ENCODE measurements at regions not wholly inside any gene's neighbourhood (a gene's known extent, or its start where the extent isn't known, plus 50 kb on each side); places are given as distances from the start of the nearest gene placed in this dataset.
"Not testable (repeated sequence)": the region's sequence is repeated elsewhere in the genome, so short reads cannot be mapped to it uniquely, and the experiment has no call there.

- Mint-ChIP-seq H3K27ac (no peak overlapping the region), H3K27me3 (peaks cover 6% of the 10 kb centered on the region), H3K36me3 (ENCODE audit: low read depth) (no peaks in the 10 kb centered on the region), H3K4me1 (no peaks in the 10 kb centered on the region), H3K4me3 (no peak overlapping the region)
- no peaks in the 10 kb centered on the region for H3K9me3 ChIP-seq (ENCODE audit: control insufficient read depth, low read length, poor library complexity, severe bottlenecking)
- DNase-seq (no peak), ATAC-seq (no peak)
Observed at GRCh38 chr5:17129093-17129849, 88.2 kb upstream of the BASP1 start.

GRCh38 chr5:17130302-17130701 is 87.1 kb upstream of the BASP1 start:
- not testable (repeated sequence) for DNase-seq

GRCh38 chr5:17132444-17133083 is 84.9 kb upstream of the BASP1 start:
- Mint-ChIP-seq H3K27me3 (peaks cover 6% of the 10 kb centered on the region), H3K4me1 (no peaks in the 10 kb centered on the region), H3K36me3 (ENCODE audit: low read depth) (no peaks in the 10 kb centered on the region), H3K4me3 (no peak overlapping the region), H3K27ac (no peak overlapping the region)
- H3K9me3 ChIP-seq (ENCODE audit: control insufficient read depth, low read length, poor library complexity, severe bottlenecking), result no peaks in the 10 kb centered on the region
- no peak for DNase-seq
- ATAC-seq, result no peak

More at GRCh38 chr5:17130302-17130701, 87.1 kb upstream of the BASP1 start:
- not testable (repeated sequence) for H3K4me3 Mint-ChIP-seq; H3K4me1 Mint-ChIP-seq; H3K27me3 Mint-ChIP-seq; H3K36me3 Mint-ChIP-seq (ENCODE audit: low read depth); H3K27ac Mint-ChIP-seq; ATAC-seq; H3K9me3 ChIP-seq (ENCODE audit: control insufficient read depth, low read length, poor library complexity, severe bottlenecking)

GRCh38 chr5:17135050-17135449 is 82.4 kb upstream of the BASP1 start:
- ATAC-seq (no peak), DNase-seq (no peak)
- Mint-ChIP-seq H3K27me3 (peaks cover 6% of the 10 kb centered on the region), H3K36me3 (ENCODE audit: low read depth) (no peaks in the 10 kb centered on the region), H3K4me3 (no peak overlapping the region), H3K27ac (no peak overlapping the region), H3K4me1 (no peaks in the 10 kb centered on the region)
- H3K9me3 ChIP-seq (ENCODE audit: control insufficient read depth, low read length, poor library complexity, severe bottlenecking), result no peaks in the 10 kb centered on the region

- Mint-ChIP-seq H3K27ac (no peak overlapping the region), H3K27me3 (no peaks in the 10 kb centered on the region), H3K4me3 (no peak overlapping the region), H3K4me1 (no peaks in the 10 kb centered on the region), H3K36me3 (ENCODE audit: low read depth) (no peaks in the 10 kb centered on the region)
- DNase-seq, result no peak
- ATAC-seq, result no peak
- no peaks in the 10 kb centered on the region for H3K9me3 ChIP-seq (ENCODE audit: control insufficient read depth, low read length, poor library complexity, severe bottlenecking)
Observed at GRCh38 chr5:17143335-17143734, 74.1 kb upstream of the BASP1 start.

- no peaks in the 10 kb centered on the region for H3K9me3 ChIP-seq (ENCODE audit: control insufficient read depth, low read length, poor library complexity, severe bottlenecking)
- Mint-ChIP-seq H3K4me3 (no peak overlapping the region), H3K27ac (no peak overlapping the region), H3K36me3 (ENCODE audit: low read depth) (no peaks in the 10 kb centered on the region), H3K27me3 (no peaks in the 10 kb centered on the region), H3K4me1 (no peaks in the 10 kb centered on the region)
- no peak for ATAC-seq
- DNase-seq, result no peak
Observed at GRCh38 chr5:17146280-17146841, 71.1 kb upstream of the BASP1 start.

- no peak for DNase-seq
Observed at GRCh38 chr5:17147170-17147569, 70.3 kb upstream of the BASP1 start.

GRCh38 chr5:17147617-17148016 is 69.8 kb upstream of the BASP1 start:
- H3K4me3 Mint-ChIP-seq, result no peak overlapping the region
- ATAC-seq (no peak), DNase-seq (no peak)
- no peaks in the 10 kb centered on the region for H3K36me3 Mint-ChIP-seq (ENCODE audit: low read depth)
- H3K4me1 Mint-ChIP-seq, result no peaks in the 10 kb centered on the region
- H3K9me3 ChIP-seq (ENCODE audit: control insufficient read depth, low read length, poor library complexity, severe bottlenecking), result no peaks in the 10 kb centered on the region
- H3K27me3 Mint-ChIP-seq, result no peaks in the 10 kb centered on the region
- no peak overlapping the region for H3K27ac Mint-ChIP-seq

More at GRCh38 chr5:17147170-17147569, 70.3 kb upstream of the BASP1 start:
- no peak for ATAC-seq
- no peaks in the 10 kb centered on the region for H3K36me3 Mint-ChIP-seq (ENCODE audit: low read depth)
- no peak overlapping the region for H3K27ac Mint-ChIP-seq
- no peak overlapping the region for H3K4me3 Mint-ChIP-seq
- H3K9me3 ChIP-seq (ENCODE audit: control insufficient read depth, low read length, poor library complexity, severe bottlenecking), result no peaks in the 10 kb centered on the region
- no peaks in the 10 kb centered on the region for H3K27me3 Mint-ChIP-seq
- no peaks in the 10 kb centered on the region for H3K4me1 Mint-ChIP-seq

GRCh38 chr5:17148481-17148880 is 69.0 kb upstream of the BASP1 start:
- DNase-seq, result no peak
- H3K9me3 ChIP-seq (ENCODE audit: control insufficient read depth, low read length, poor library complexity, severe bottlenecking), result no peaks in the 10 kb centered on the region
- Mint-ChIP-seq H3K4me3 (no peak overlapping the region), H3K27me3 (no peaks in the 10 kb centered on the region), H3K27ac (no peak overlapping the region), H3K4me1 (no peaks in the 10 kb centered on the region), H3K36me3 (ENCODE audit: low read depth) (no peaks in the 10 kb centered on the region)
- ATAC-seq, result no peak

- Mint-ChIP-seq H3K4me3 (no peak overlapping the region), H3K36me3 (ENCODE audit: low read depth) (no peaks in the 10 kb centered on the region), H3K27me3 (no peaks in the 10 kb centered on the region), H3K27ac (no peak overlapping the region), H3K4me1 (no peaks in the 10 kb centered on the region)
- no peaks in the 10 kb centered on the region for H3K9me3 ChIP-seq (ENCODE audit: control insufficient read depth, low read length, poor library complexity, severe bottlenecking)
- DNase-seq, result no peak
- no peak for ATAC-seq
Observed at GRCh38 chr5:17149786-17150185, 67.6 kb upstream of the BASP1 start.

GRCh38 chr5:17150531-17150930 is 66.9 kb upstream of the BASP1 start:
- H3K9me3 ChIP-seq (ENCODE audit: control insufficient read depth, low read length, poor library complexity, severe bottlenecking), result no peaks in the 10 kb centered on the region
- H3K27ac Mint-ChIP-seq, result no peak overlapping the region

GRCh38 chr5:17151686-17152085 is 65.7 kb upstream of the BASP1 start:
- H3K9me3 ChIP-seq (ENCODE audit: control insufficient read depth, low read length, poor library complexity, severe bottlenecking), result no peaks in the 10 kb centered on the region
- H3K4me3 Mint-ChIP-seq, result no peak overlapping the region
- no peak overlapping the region for H3K27ac Mint-ChIP-seq
- H3K4me1 Mint-ChIP-seq, result no peaks in the 10 kb centered on the region
- H3K27me3 Mint-ChIP-seq, result no peaks in the 10 kb centered on the region
- no peaks in the 10 kb centered on the region for H3K36me3 Mint-ChIP-seq (ENCODE audit: low read depth)
- DNase-seq (no peak), ATAC-seq (no peak)

More at GRCh38 chr5:17150531-17150930, 66.9 kb upstream of the BASP1 start:
- ATAC-seq (no peak), DNase-seq (no peak)
- Mint-ChIP-seq H3K36me3 (ENCODE audit: low read depth) (no peaks in the 10 kb centered on the region), H3K27me3 (no peaks in the 10 kb centered on the region), H3K4me3 (no peak overlapping the region), H3K4me1 (no peaks in the 10 kb centered on the region)

- no peaks in the 10 kb centered on the region for H3K4me1 Mint-ChIP-seq
- H3K27ac Mint-ChIP-seq, result no peak overlapping the region
- ATAC-seq (no peak), DNase-seq (no peak)
- no peaks in the 10 kb centered on the region for H3K36me3 Mint-ChIP-seq (ENCODE audit: low read depth)
- peaks cover 7% of the 10 kb centered on the region for H3K27me3 Mint-ChIP-seq
- H3K9me3 ChIP-seq (ENCODE audit: control insufficient read depth, low read length, poor library complexity, severe bottlenecking), result no peaks in the 10 kb centered on the region
- no peak overlapping the region for H3K4me3 Mint-ChIP-seq
Observed at GRCh38 chr5:17154211-17154996, 63.0 kb upstream of the BASP1 start.
